ENCODE measurements at regions not wholly inside any gene's neighbourhood (a gene's known extent, or its start where the extent isn't known, plus 50 kb on each side); places are given as distances from the start of the nearest gene placed in this dataset.
"Not testable (repeated sequence)": the region's sequence is repeated elsewhere in the genome, so short reads cannot be mapped to it uniquely, and the experiment has no call there.

GRCh38 chr10:2519139-2519538 lies 548.2 kb upstream of the PFKP start:
- DNase-seq (ENCODE audit: low spot score): no peak
- no peak for TF ChIP-seq CTCF (IDR thresholded peaks at IDR 0.05; ENCODE audit: extremely low read depth, missing control alignments)

DNA sequence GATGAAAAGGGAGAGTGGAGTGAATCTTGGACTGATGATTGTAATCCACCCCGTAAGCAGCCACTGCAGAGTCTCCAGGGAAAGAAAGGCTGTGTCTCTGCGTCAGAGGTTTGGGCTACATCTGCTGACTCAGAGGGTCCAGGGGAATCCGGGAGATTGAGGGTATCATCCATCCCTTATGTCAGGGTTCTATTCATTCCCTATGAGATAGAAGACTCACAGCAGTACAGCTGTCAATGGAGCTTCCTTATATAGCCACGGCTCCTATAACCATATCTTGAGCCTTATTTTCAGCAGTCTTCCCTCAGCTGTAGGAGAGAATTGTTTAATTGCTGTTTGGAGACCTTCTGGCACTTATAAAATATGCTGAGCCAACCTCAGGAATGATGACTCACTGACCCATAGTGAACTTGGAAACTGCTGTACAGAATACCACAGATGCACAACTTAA lies 558.2 kb upstream of the PFKP start:
- no peak for TF ChIP-seq CTCF (IDR thresholded peaks at IDR 0.05; ENCODE audit: extremely low read depth, missing control alignments)
- no peak for DNase-seq (ENCODE audit: low spot score)

- DNase-seq (ENCODE audit: low spot score): not testable (repeated sequence)
Observed at GRCh38 chr10:2501366-2501940, 565.9 kb upstream of the PFKP start.

GRCh38 chr10:2494399-2494798 lies 572.9 kb upstream of the PFKP start:
- TF ChIP-seq CTCF (IDR thresholded peaks at IDR 0.05; ENCODE audit: extremely low read depth, missing control alignments): no peak
- no peak for DNase-seq (ENCODE audit: low spot score)

GRCh38 chr10:2488446-2489005 lies 578.8 kb upstream of the PFKP start:
- TF ChIP-seq CTCF (IDR thresholded peaks at IDR 0.05; ENCODE audit: extremely low read depth, missing control alignments): no peak

GRCh38 chr10:2487921-2488320 lies 579.4 kb upstream of the PFKP start:
- TF ChIP-seq CTCF (IDR thresholded peaks at IDR 0.05; ENCODE audit: extremely low read depth, missing control alignments): no peak
- no peak for DNase-seq (ENCODE audit: low spot score)

More at GRCh38 chr10:2488446-2489005, 578.8 kb upstream of the PFKP start:
- DNase-seq (ENCODE audit: low spot score): no peak

DNA sequence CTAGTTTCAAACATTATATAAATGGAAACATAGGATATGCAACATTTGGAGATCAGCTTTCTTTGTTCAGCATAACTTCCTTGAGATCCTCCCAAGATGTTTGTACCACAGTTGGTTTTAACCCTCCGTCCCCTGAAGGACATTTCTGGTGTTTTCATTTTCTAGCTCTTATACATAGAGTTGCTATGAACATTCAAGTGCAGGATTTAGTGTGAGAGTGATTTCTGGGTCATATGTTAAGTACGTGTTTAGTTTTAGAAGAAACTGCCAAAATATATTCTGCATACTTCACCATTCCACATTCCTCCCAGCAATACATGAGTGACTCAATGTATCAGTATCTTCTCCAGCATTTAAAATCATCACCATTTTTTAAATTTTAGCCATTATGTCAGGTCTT lies 588.7 kb upstream of the PFKP start:
- DNase-seq (ENCODE audit: low spot score): no peak
- no peak for TF ChIP-seq CTCF (IDR thresholded peaks at IDR 0.05; ENCODE audit: extremely low read depth, missing control alignments)

Measured in GM20000 (cell line).